ENCODE measurements at regions not wholly inside any gene's neighbourhood (a gene's known extent, or its start where the extent isn't known, plus 50 kb on each side); places are given as distances from the start of the nearest gene placed in this dataset.

DNA sequence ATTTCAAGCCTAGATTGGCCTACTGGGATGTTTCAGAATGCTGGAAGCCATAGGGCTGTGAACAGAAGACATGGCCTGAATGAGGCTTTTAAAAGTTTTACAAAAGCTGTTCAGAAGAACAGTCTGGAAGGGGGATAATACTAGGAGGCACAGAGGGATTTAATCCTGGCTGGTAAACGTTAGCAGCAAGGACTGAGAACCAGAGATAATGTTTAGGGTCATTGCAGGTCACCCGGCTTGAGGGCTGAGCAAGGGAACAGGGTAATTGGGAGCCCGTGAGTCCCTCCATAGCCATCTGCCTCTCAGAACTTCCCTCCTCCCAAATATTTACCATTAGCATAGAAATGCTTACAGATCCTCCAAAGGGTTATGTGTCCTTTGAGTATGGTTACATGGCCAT is 765.4 kb downstream of the TMEM182 start:
- TF ChIP-seq, protein P1, sequence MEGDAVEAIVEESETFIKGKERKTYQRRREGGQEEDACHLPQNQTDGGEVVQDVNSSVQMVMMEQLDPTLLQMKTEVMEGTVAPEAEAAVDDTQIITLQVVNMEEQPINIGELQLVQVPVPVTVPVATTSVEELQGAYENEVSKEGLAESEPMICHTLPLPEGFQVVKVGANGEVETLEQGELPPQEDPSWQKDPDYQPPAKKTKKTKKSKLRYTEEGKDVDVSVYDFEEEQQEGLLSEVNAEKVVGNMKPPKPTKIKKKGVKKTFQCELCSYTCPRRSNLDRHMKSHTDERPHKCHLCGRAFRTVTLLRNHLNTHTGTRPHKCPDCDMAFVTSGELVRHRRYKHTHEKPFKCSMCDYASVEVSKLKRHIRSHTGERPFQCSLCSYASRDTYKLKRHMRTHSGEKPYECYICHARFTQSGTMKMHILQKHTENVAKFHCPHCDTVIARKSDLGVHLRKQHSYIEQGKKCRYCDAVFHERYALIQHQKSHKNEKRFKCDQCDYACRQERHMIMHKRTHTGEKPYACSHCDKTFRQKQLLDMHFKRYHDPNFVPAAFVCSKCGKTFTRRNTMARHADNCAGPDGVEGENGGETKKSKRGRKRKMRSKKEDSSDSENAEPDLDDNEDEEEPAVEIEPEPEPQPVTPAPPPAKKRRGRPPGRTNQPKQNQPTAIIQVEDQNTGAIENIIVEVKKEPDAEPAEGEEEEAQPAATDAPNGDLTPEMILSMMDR (IDR thresholded peaks at IDR 0.05; ENCODE audit: borderline replicate concordance, extremely low read depth, low read length, poor library complexity, severe bottlenecking), result no peak
- no peak for TF ChIP-seq EZH2 (IDR thresholded peaks at IDR 0.05; ENCODE audit: borderline replicate concordance, low read depth, low read length, severe bottlenecking)
- H2AFZ ChIP-seq (ENCODE audit: low read depth, low read length), result no peak overlapping the region
- DNase-seq, result no peak
- no peak overlapping the region for H3K4me3 ChIP-seq (ENCODE audit: low read depth in 1 of 2, low read length in 2 of 2)
- no peak overlapping the region for H3K4me2 ChIP-seq (ENCODE audit: insufficient read depth, low read length)
- no peaks in the 10 kb centered on the region for H3K36me3 ChIP-seq (ENCODE audit: insufficient read depth, low read length)
- H3K79me2 ChIP-seq (ENCODE audit: insufficient read depth, low read length), result no peaks in the 10 kb centered on the region
- ATAC-seq (ENCODE audit: insufficient read depth, low read depth), result no peak
- no peaks in the 10 kb centered on the region for H3K4me1 ChIP-seq (ENCODE audit: insufficient read depth, low read length)
- H4K20me1 ChIP-seq (ENCODE audit: insufficient read depth, low read length), result no peaks in the 10 kb centered on the region
- no peak overlapping the region for H3K27ac ChIP-seq (ENCODE audit: low read length)
- no peaks in the 10 kb centered on the region for H3K27me3 ChIP-seq (ENCODE audit: insufficient read depth, low read length, poor library complexity)
- H3K9ac ChIP-seq (ENCODE audit: low read depth, low read length), result no peak overlapping the region
- no peaks in the 10 kb centered on the region for H3K9me3 ChIP-seq (ENCODE audit: insufficient read depth, low read length, severe bottlenecking)

DNA sequence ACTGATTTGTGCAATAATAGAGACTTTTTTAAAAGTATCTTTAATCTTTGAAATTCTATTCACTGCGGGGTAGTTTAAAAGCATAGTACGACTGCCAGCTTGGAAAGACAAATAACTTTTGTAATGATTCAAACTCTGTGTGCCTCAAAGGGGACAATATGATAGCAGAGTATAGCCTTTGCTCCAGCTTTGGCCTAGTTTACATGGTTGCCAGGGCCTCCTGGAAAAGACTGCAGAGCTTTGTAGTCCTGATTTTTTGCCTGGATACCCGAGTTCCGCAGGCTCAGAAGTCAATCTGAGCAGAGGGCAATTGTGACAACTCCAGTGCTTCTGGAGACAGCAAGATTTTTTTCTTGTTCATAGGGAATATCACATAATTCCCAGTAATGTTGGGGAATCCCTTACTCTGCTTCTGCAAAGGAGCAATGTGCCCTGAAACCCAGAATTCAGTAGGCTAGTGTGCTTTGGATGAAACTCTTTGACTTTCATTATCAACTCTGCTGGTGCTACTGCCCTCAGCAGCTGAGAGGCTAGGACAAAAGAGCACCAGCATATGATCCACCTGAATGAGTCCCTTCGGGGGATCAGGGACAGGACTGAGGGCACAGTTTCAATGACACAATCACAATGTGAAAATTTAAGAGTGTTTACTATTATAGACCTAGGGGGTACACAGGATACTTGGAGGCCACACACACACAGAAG is 768.1 kb downstream of the TMEM182 start:
- Histone ChIP-seq H3K79me2 (ENCODE audit: insufficient read depth, low read length) (no peaks in the 10 kb centered on the region), H3K9me3 (ENCODE audit: insufficient read depth, low read length, severe bottlenecking) (no peaks in the 10 kb centered on the region), H3K4me2 (ENCODE audit: insufficient read depth, low read length) (no peak overlapping the region), H4K20me1 (ENCODE audit: insufficient read depth, low read length) (no peaks in the 10 kb centered on the region), H3K36me3 (ENCODE audit: insufficient read depth, low read length) (no peaks in the 10 kb centered on the region), H3K27me3 (ENCODE audit: insufficient read depth, low read length, poor library complexity) (no peaks in the 10 kb centered on the region), H3K27ac (ENCODE audit: low read length) (no peak overlapping the region), H3K9ac (ENCODE audit: low read depth, low read length) (no peak overlapping the region), H3K4me1 (ENCODE audit: insufficient read depth, low read length) (no peaks in the 10 kb centered on the region), H3K4me3 (ENCODE audit: low read depth in 1 of 2, low read length in 2 of 2) (no peak overlapping the region), H2AFZ (ENCODE audit: low read depth, low read length) (no peak overlapping the region)
- ATAC-seq (ENCODE audit: insufficient read depth, low read depth) (no peak), DNase-seq (no peak)
- TF ChIP-seq EZH2 (IDR thresholded peaks at IDR 0.05; ENCODE audit: borderline replicate concordance, low read depth, low read length, severe bottlenecking), result no peak
- TF ChIP-seq, protein P1 (IDR thresholded peaks at IDR 0.05; ENCODE audit: borderline replicate concordance, extremely low read depth, low read length, poor library complexity, severe bottlenecking), result no peak

DNA sequence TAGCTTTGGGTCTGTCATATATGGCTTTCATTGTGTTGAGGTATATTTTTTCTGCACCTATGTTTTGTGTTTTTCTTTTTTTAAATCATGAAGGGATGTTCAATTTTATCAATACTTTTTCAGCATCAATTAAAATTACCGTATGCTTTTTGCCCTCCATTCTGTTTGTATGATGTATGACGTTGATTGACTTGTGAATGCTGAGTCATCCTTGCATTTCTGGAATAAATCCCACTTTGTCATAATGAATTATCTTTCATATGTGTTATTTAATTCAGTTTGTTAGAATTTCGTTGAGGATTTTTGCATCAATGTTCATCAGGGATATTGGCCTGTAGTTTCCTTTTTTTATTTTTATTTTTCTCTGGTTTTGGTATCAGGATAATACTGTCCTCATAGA is 790.9 kb downstream of the TMEM182 start:
- Histone ChIP-seq H2AFZ (ENCODE audit: low read depth, low read length) (no peak overlapping the region), H3K79me2 (ENCODE audit: insufficient read depth, low read length) (no peaks in the 10 kb centered on the region), H3K27me3 (ENCODE audit: insufficient read depth, low read length, poor library complexity) (no peaks in the 10 kb centered on the region), H3K4me2 (ENCODE audit: insufficient read depth, low read length) (no peak overlapping the region), H3K36me3 (ENCODE audit: insufficient read depth, low read length) (no peaks in the 10 kb centered on the region), H3K27ac (ENCODE audit: low read length) (no peak overlapping the region), H3K4me1 (ENCODE audit: insufficient read depth, low read length) (no peaks in the 10 kb centered on the region), H3K9me3 (ENCODE audit: insufficient read depth, low read length, severe bottlenecking) (no peaks in the 10 kb centered on the region), H3K9ac (ENCODE audit: low read depth, low read length) (no peak overlapping the region), H3K4me3 (ENCODE audit: low read depth in 1 of 2, low read length in 2 of 2) (no peak overlapping the region), H4K20me1 (ENCODE audit: insufficient read depth, low read length) (no peaks in the 10 kb centered on the region)
- DNase-seq (no peak), ATAC-seq (ENCODE audit: insufficient read depth, low read depth) (no peak)
- TF ChIP-seq, protein P1 (IDR thresholded peaks at IDR 0.05; ENCODE audit: borderline replicate concordance, extremely low read depth, low read length, poor library complexity, severe bottlenecking), result no peak
- no peak for TF ChIP-seq EZH2 (IDR thresholded peaks at IDR 0.05; ENCODE audit: borderline replicate concordance, low read depth, low read length, severe bottlenecking)

All from DND-41 (cell line).